NCI-H1417 (cell line): ENCODE measurements at regions not wholly inside any gene's neighbourhood (a gene's known extent, or its start where the extent isn't known, plus 50 kb on each side); places are given as distances from the start of the nearest gene placed in this dataset.
A peak's percentile ranks its signal among the peaks of the same experiment; 100 is the strongest.

Source experiments
- DNase-seq, 3 experiments: peaks; one replicate each; lab custom pipeline; 2025; lab: John Stamatoyannopoulos, UW

GRCh38 chr6:144578385-144579350, 293.5 kb downstream of the UTRN start:
- no peak for DNase-seq

- no peak for DNase-seq
These were observed 294.9 kb downstream of the UTRN start for GRCh38 chr6:144580039-144580438.

- DNase-seq: peak in 1 of 3 experiments; percentile 18
These were observed 295.6 kb downstream of the UTRN start for GRCh38 chr6:144580771-144581170.

GRCh38 chr6:144581812-144582537, 296.8 kb downstream of the UTRN start:
- DNase-seq: peak in 2 of 3 experiments; percentile 28 to 74

- DNase-seq: peak in 2 of 3 experiments; percentile 70 to 82
These were observed 297.9 kb downstream of the UTRN start for GRCh38 chr6:144582939-144583613.

- DNase-seq: peak in 1 of 3 experiments; percentile 70
These were observed 298.4 kb downstream of the UTRN start for GRCh38 chr6:144583614-144583954.

GRCh38 chr6:144585217-144585814, 300.2 kb downstream of the UTRN start:
- peak; percentile 38 to 92 (median 61) for DNase-seq

GRCh38 chr6:144586986-144587385, 301.9 kb downstream of the UTRN start:
- peak in 2 of 3 experiments; percentile 34 to 63 for DNase-seq

GRCh38 chr6:144588697-144589325, 303.7 kb downstream of the UTRN start:
- DNase-seq: no peak

GRCh38 chr6:144590532-144590931, 305.4 kb downstream of the UTRN start:
- DNase-seq: no peak

GRCh38 chr6:144593392-144593791, 308.3 kb downstream of the UTRN start:
- no peak for DNase-seq

GRCh38 chr6:144594585-144594984, 309.4 kb downstream of the UTRN start:
- peak in 1 of 3 experiments; percentile 8 for DNase-seq

GRCh38 chr6:144595266-144595665, 310.1 kb downstream of the UTRN start:
- no peak for DNase-seq

- DNase-seq: no peak
These were observed 312.4 kb downstream of the UTRN start for GRCh38 chr6:144597511-144597910.

GRCh38 chr6:144599615-144600014, 314.5 kb downstream of the UTRN start:
- DNase-seq: no peak

- no peak for DNase-seq
These were observed 316.1 kb downstream of the UTRN start for GRCh38 chr6:144601221-144601620.

GRCh38 chr6:144602523-144603180, 317.5 kb downstream of the UTRN start:
- no peak for DNase-seq

GRCh38 chr6:144606083-144606482, 320.9 kb downstream of the UTRN start:
- peak in 1 of 3 experiments; percentile 53 for DNase-seq

- DNase-seq: no peak
These were observed 323.0 kb downstream of the UTRN start for GRCh38 chr6:144607998-144608735.

- no peak for DNase-seq
These were observed 327.7 kb downstream of the UTRN start for GRCh38 chr6:144612811-144613210.
